HG03103 (cell line): ENCODE measurements at regions not wholly inside any gene's neighbourhood (a gene's known extent, or its start where the extent isn't known, plus 50 kb on each side); places are given as distances from the start of the nearest gene placed in this dataset.

Source experiments
- ATAC-seq: cut with Tn5 transposase; IDR thresholded peaks from one replicate; pipeline ENCODE4 v1.9.1; 2021; ENCODE audit warnings: low read depth; ENCODE audit not compliant: unreplicated experiment

DNA sequence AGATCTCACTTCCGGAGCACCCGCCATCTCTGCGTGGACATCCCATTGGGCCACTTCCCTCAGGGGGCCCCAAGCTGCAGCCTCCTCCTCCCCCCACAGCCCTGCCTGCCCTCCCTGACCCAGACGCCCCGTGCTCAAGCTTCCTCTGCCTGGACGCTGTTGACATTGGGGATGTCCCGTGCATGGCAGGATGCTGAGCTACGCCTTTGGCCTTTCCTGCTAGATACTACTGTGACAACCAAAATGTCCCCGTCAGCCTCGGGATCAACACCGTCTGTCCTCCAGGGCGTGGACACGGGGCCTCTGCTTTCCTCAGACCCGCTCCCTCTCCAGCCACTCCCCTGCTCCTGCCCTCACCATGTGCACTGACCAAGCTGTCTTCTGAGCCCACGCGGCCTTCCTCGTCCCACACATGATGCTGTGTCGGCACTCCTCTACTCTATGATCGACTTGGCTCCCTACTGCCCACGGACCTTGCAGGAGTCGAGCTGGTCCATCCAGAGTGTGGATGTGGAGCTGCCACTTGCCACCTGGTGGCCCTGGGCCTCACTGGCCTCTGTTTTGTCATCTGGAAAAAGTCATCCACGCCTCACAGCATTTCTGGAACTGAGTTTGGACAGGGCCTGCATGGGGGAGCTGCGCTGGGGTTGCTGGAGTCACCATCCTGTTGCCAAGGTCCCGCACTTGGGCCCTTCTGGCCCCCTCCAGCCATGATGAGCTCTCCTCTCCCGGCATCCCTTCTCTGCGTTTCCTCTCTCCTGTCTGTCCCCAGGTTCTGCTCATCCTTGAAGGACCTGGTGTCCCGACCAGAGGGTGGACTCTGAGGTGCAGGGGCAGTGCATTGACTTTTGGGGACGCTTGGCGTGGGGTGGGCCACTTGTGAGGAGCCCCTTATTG, 221.7 kb upstream of the CIBAR2 start:
- ATAC-seq, result no peak

DNA sequence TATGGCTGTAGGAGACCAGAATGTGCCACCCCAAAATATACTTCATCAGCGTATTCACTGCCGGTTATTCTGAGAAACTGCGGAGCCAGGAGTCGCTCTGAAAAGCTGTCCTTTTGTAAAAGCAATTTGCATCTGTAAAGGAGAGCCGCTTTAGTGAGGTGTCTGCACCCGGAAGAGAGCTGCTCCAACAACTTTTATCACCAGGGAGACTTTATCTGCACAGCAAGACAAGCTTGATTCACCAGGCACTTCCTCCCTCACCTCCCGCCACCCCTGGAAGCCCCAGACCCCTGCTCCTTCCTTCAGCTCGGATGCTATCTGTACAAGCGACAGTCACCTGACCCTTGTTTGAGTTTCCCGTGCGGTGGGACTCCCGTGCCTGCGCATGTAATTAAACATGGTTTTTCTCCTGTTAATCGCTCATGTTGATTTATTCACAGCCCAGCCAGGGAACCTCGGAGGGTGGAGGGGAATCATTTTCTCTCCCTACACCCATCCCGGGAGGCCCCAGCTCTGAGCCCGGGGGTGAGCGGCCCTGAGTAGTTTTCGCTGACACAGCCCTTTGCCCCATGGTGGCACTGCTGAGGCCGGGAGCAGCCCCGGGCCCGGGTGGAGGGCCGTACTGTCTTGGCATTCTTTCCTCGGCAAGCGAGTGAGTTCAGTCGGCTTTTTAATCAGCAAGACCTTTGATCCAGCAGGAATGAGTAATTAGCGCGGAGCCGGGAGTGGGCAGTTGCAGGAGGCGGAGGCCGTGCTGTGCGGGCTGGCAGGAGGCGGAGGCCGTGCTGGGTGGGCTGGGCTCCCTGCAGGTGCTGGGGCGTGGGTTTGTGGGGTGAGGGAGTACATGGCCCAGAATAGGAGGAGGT, 222.7 kb upstream of the CIBAR2 start:
- ATAC-seq, result no peak

DNA sequence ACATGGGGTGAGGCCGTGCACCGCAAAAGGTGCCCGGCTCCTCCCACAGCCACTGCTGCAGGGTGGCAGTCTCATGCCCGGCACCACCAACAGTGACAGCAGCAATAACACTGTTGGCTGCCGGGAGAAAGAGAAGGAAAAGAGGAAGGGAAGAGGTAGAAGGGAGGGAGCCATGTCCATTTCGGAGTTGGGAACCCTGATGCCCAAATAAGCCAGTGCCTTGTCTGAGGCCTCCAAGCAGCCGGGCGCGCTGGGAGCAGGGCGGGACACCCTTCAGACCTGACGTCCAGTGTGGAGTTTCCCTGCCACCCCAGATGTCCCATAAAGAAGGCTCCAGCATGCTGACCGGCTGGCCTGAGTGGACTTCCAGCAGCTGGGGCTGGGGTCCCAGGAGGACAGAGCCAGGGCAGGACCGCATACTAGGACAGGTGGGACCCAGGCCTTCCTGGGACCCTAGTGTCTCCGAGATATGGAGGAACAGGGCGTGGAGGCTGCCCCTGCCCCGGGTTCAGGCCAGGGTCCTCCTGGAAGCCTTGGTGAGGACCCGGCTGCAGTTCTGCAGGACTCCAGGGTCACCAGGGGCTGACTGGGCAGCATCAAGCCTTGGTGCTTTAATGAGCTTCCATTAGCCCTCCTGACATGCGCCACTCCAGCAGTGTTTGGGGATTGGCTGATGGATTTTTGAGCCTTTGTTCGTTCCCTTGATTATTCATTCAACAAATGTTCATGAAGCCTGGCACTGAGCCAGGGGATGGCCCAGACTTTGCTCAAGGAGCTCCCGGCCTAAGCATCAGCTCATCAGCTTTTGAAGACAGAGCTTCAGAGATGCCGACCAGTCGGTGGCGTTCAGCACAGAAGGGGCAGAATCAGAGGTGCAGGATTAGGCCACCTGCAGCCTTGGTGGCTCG, 223.6 kb upstream of the CIBAR2 start:
- no peak for ATAC-seq

GRCh38 chr16:85337910-85338637, 225.8 kb upstream of the CIBAR2 start:
- no peak for ATAC-seq

DNA sequence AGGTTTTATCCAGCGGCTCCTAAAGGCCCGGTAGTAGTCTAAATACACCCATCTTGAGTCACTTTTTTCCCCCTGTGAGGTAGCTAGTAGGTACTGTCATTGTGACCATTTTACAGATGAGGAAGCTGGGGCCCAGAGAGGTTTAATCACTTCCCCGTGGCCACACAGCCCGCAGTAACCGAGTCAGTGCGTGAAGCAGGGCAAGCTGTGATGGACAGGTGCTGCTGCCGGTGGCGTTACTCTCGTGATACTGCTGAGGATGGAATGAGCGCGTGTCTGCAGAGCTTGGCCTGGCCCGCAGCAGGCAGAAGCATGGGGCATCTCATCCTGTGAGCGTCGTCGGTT, 226.3 kb upstream of the CIBAR2 start:
- no peak for ATAC-seq

GRCh38 chr16:85338989-85339685, 226.9 kb upstream of the CIBAR2 start:
- ATAC-seq, result no peak

- no peak for ATAC-seq
These were observed 229.9 kb upstream of the CIBAR2 start for GRCh38 chr16:85341972-85342695.

- no peak for ATAC-seq
These were observed 232.3 kb upstream of the CIBAR2 start for GRCh38 chr16:85344502-85345128.

DNA sequence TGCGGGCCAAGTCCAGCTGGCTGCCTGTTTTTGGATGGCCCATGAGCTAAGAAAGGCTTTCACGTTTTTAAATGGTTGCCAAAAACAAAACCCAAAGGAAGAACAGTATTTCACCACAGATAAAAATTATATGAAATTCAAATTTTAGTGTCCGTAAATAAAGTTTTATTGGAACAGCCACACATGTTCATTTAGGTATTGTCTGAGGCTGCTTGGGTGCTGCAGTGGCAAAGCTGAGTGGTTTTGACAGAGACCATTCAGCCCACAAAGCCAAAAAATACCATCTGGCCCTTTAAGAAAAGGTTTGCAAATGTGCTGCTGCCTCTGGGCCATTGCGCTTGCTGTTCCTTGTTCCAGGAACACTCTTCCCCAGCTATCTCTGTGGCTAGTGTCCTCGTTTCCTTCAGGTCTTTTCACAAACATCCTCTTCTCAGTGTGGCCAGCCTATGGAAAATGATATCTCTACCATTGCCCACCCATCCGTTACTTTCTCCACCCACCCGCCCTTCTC, 232.9 kb upstream of the CIBAR2 start:
- no peak for ATAC-seq

DNA sequence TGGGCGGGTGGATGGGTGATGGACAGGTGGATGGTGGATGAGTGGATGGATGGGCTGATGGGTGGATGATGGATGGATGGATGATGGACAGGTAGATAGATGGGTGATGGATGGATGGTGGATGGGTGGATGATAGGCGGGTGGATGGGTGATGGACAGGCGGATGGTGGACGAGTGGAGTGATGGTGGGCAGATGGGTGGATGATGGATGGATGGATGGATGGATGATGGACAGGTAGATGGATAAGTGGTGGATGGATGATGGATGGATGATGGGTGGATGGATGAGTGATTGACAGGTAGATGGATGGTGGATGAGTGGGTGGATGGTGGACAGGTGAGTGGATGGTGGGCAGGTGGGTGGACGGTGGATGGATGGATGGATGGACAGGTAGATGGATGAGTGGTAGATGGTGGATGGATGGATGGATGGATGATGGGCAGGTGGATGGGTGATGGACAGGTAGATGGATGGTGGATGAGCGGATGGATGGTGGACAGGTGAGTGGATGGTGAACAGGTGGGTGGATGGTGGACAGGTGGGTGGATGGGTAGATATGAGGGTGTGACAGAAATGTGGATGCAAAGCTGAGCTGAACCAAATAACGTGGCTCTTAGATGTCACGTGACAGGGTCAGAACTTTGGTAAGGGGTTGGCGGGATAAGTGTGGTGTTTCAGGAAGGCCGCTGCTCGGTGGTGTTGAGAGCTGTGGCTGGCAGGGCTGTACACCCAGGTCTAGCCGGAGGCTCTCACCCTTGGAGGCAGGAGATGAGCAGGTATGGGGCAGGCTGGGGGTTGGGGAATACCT, 234.3 kb upstream of the CIBAR2 start:
- no peak for ATAC-seq

DNA sequence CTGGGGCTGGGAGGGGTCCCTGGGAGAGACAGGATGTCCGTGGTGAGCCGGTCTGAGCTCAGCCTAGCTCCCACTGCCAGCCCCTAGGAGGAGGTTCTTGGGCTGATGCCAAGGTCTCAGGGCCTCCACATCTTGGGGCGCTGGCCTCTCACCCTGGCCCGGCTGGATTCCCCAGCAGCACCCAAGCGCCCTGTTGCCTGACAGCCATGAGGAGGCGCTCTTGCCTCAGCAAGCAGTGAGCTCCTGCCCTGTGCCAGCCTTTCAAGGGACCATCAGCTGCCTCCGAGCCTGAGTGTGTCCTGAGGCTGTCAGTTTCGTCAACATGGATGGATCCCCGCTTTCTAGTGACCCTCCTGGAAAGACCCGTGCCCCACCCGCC, 234.9 kb upstream of the CIBAR2 start:
- no peak for ATAC-seq

DNA sequence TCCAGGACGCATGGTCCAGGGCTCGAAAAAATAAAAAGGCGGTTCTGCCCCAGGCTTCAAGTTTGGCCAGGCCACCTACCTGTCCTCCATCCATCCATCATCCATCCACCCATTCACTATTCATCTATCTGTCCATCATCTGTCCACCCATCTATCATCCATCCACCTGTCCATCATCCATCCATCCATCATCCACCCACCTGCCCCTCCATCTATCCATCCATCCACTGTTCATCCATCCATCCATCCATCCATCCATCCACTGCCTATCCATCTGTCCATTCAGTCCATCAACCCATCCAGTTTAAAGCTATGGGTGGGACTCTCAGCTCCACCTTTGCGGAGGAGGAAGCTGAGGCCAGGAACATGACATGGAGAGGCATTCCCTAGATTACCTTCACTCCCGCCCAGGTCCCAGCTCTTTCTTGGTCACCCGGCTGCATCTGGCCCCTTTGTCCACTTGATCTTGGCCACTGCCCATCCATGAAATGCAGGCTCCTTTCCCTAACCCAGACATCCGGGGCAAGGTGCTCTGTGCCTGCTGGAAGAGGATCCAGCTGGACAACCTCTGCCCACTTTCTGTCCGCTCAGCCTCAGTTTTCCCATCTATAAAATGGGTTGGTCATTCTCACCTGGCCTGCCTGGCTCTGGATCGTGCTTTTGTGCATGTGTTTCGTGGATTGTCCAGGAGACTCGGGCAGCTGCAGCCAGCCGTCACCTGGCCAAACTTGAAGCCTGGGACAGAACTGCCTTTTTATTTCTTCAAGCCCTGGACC, 236.0 kb upstream of the CIBAR2 start:
- no peak for ATAC-seq

DNA sequence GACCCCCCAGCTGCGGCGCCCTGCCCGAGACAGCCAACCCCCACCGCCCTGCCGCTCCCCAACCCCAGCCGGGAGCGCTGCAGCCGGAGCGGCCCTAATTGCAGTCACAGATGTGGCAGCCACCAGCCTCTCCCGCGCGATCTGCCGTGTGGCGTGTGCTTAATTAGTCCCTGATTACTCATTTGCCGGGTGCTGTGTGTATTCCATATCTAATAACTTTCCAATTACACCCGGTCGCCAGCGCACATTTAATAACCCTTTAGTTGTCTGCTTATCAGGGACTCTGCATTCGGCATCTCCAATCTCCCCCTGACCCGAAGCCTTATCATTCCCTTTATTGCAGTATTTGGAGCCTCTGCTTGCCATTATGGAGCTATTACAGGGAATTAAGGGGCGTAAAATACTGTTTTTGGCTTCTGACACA, 236.7 kb upstream of the CIBAR2 start:
- no peak for ATAC-seq

- no peak for ATAC-seq
These were observed 237.3 kb upstream of the CIBAR2 start for GRCh38 chr16:85349365-85350145.

GRCh38 chr16:85350146-85350728, 238.0 kb upstream of the CIBAR2 start:
- no peak for ATAC-seq
